GM18511 (cell line): ENCODE measurements at regions not wholly inside any gene's neighbourhood (a gene's known extent, or its start where the extent isn't known, plus 50 kb on each side); places are given as distances from the start of the nearest gene placed in this dataset.

Experiments used
- ATAC-seq: cut with Tn5 transposase; IDR thresholded peaks from one replicate; pipeline ENCODE4 v1.9.1; 2021; ENCODE audit warnings: mild to moderate bottlenecking, moderate library complexity; ENCODE audit not compliant: unreplicated experiment

GRCh38 chr16:82567175-82567574 lies 59.6 kb upstream of the CDH13 start:
- no peak for ATAC-seq

- no peak for ATAC-seq
Measured at GRCh38 chr16:82563401-82563800, 63.4 kb upstream of the CDH13 start.

- no peak for ATAC-seq
Measured at GRCh38 chr16:82562183-82562683, 64.5 kb upstream of the CDH13 start.

DNA sequence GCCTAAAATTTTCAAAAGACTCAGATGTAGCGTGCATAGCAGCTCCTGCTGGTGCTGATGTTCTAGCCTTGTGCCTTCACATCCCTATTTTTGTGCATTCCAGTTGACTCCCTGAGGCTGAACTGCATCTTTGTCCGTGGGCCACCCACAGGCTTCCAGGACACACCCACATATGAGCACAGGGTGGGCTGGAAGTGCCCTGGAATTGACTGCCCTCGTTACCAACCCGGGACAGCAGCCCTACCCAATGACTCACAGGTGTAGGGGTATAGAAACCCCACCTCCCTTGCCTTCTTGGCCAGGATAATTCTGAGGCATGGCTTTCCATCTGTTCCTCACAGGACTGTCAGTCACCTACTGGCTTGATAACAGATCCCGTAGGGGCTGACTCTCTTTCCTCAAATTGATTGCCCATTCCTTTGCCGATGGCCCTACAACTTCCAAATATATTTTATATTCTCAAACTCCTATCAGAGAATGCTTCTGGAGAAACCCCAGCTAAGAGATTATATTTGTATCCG lies 65.9 kb upstream of the CDH13 start:
- ATAC-seq = no peak

DNA sequence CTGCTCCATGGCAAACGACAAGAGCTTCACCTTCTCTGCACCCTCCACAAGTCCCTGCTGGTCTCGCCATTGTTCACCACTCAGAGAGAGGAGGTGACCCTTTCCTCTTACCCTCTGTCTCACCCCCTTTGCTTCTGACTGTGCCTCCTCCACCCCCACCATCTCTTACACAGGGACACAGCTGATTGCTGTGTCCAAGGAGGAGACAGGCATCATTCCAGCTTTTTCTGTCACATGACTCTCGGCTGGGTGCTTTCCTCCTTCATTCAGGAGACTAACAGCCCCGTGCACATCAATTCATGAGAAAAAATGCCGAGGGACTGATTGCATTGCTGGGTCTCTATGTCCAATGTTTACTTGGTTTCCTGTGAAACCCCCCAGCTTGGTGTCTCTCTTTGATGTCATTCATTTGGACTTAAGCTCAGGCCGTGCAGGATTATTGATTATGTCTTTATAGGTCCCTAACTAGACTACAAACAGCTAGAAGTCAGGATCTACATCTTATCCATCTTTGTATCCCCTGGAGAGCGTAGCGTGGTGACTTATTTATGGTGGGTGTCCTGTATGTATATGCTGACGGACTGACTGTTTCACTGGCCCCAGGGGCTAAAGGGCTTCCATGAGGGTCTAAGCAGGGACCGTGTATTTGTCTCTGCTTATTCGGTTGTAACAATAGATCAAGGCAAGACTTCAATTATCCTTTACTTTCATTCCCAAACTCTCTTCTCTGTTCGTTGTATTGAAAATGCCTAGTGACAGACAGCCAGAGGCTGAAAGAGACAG lies 82.2 kb upstream of the CDH13 start:
- ATAC-seq = no peak

DNA sequence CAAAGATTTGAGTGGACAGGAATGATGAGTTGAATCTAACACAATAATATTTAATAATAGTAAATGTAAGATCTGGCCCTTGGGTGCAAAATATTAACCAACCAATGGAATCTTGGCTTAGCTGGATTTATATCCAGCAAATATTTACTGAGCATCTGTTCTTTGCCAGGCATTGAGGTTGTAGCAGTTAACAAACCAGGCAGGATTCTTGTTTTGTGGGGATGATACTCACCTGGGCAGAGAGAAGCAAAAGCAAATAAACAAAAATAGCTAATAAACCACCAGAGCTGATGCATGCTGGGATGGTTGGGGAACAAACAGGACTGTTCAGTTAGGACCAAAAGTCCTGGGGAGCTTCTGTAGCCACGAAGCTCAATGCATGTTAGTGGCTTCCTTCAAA lies 84.1 kb upstream of the CDH13 start:
- ATAC-seq = no peak

- no peak for ATAC-seq
Measured at GRCh38 chr16:82541103-82541502, 85.7 kb upstream of the CDH13 start.

- no peak for ATAC-seq
Measured at GRCh38 chr16:82535764-82536163, 91.0 kb upstream of the CDH13 start.

- ATAC-seq = no peak
Measured at GRCh38 chr16:82535262-82535661, 91.5 kb upstream of the CDH13 start.

DNA sequence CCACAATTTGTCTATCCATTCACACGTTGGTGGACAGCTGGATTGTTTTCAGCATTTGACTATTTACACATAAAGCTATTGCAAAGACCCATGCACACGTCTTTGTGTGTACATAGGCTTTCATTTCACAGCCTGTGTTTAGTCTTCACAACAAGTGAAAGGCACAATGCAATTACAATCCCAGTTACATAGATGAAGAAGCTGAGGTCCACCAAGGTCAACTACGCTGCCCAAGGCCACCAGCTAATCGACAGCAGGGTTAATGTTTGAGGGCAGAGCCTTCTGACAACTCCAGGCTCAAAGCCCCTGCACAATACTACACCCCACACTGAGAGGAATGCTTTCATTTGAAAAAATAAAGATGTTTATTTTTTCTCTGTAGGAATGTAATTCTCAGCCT lies 93.6 kb upstream of the CDH13 start:
- ATAC-seq = no peak

DNA sequence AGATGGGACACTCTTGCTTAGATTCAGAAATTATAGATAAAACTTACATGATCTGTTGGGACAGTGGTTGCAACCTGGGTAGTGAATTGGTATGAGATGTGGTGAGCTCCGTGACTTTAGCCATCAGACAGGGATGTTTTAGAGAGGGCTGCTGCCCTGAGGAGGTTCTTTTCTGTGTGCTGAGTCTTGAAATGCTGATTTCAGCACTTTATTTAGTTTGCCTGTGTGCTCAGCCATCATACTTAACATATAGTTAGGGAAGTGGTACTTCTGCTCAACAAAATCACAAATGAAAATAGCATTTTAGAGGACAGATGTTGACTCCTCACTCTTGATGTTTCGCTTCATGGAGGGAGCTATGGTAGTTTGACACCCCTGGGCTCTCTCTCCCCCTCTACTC lies 95.9 kb upstream of the CDH13 start:
- no peak for ATAC-seq

DNA sequence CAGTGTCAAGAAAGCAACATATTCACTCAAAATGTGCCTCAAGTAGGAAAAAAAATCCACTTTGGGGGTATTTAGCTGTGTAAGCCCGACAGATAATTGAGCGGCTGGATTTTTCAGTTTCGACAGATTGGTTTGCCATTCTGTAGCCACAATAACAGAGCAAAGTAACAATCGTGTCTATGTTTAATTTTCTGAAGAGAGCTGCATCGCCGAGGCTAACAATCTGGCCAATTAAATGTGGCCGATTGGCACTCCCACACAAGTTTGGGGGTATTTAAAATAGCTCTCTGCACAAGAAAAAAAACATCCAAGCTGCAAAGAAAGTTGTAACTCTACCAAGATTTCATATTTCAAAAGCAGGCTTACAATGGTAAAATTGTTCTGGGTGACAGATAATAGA lies 99.7 kb upstream of the CDH13 start:
- no peak for ATAC-seq

- no peak for ATAC-seq
Measured at GRCh38 chr16:82524976-82525375, 101.8 kb upstream of the CDH13 start.

DNA sequence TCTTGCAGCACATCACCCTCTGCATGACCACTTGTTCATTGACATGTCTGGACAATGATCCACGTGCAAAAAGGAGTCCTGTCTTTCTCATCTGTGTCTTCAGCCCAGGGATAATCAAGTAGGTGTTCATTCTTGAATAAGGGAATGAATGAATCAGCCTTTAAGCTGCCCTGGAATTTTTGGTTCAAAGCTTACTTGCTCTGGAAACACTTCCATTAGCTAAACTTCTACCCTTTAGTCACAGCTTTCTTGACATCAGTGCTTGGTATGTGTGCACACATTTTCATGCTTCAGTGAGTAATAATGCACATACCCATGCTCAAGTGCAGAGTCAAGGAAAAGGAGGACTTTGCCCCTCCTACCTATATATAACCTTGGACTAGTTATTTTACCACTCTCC lies 103.0 kb upstream of the CDH13 start:
- no peak for ATAC-seq

DNA sequence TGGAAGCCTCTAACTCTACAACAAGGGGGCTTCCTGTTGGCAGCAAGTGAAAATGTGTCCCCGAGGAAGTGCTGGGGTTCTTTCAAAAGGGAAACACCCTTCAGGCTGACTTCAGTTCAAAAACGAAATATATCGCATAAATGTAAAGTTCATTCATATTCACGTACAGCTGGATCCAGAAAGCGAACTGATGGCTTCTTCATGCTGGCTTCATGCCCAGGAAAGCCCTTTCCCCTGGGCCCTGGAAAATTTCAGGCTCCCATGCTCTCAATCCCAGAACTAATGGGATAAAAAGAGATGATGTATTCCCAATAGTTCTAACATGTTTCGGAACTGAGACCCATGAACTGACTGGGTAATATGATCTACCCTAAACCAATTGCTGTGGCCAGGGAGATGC lies 104.7 kb upstream of the CDH13 start:
- ATAC-seq = no peak

- ATAC-seq = no peak
Measured at GRCh38 chr16:82518811-82519210, 108.0 kb upstream of the CDH13 start.

DNA sequence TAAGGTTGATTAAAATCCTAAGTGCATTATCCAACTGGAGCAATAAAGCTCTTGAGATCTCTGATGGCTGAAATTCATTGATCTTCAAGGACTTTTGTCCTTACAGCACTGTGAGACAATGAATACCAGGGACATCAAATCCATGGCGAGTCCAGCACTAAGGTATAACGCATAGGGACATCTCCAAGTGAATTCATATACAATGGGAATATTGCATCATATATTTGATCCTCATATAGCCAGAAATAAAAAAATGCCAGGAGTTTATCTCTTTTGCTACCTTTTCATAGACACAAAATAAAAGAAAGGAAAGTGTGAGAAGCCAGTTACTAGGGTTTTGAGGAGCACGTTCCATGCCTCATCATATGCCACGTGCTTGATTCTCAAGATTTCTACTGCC lies 112.5 kb upstream of the CDH13 start:
- ATAC-seq = no peak

- ATAC-seq = no peak
Measured at GRCh38 chr16:82510789-82511305, 115.9 kb upstream of the CDH13 start.

DNA sequence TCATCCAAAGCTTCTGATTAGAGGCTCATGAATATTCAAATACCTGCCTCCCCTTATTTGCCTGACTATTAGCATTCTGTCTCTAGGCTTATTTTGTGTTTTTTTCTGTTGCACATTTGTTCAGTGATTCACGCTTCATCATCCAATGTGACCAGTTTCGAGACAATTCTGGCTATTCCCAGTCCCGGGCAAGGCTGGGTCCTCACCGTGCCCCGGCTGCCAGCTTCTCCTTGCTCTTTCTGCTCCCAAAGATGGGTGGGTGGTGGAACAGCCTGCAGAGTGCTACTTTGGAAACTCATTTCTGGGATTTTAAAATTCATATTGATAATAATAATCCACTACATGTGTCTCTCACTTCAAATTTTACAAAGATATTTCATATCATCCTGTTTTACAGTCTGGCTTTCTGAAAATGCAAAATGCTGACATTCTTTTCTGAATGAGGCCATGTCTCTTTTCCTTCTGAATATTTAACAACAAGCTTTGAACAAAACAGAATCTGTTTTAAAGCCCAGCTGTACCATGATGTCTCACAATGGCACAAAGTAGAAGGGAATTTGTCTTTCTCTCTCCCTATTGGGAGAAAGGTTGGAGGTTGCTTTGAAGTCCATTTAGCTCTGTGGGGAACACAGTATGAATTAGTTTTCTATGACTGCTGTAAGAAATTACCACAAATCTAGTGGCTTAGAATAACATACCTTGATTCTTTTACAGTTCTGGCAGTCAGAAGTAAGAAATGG lies 116.9 kb upstream of the CDH13 start:
- ATAC-seq = no peak

GRCh38 chr16:82506692-82507670 lies 119.8 kb upstream of the CDH13 start:
- no peak for ATAC-seq

- no peak for ATAC-seq
Measured at GRCh38 chr16:82504836-82505235, 121.9 kb upstream of the CDH13 start.
